Thyroid gland (tissue), 4 donors: ENCODE measurements at regions not wholly inside any gene's neighbourhood (a gene's known extent, or its start where the extent isn't known, plus 50 kb on each side); places are given as distances from the start of the nearest gene placed in this dataset.

Source experiments
- CTCF ChIP-seq, 6 experiments: fragments of 200-600 bp in 3 of 6; fragments of 450-650 bp in 3 of 6; sonication (generic) in 3 of 6; IDR thresholded peaks; one replicate each; pipeline ENCODE4 v1.5.1; 2016 to 2019; ENCODE audit warnings: antibody characterized with exemption in 6 of 6, mild to moderate bottlenecking in 2 of 6, inconsistent platforms in 1 of 6, moderate library complexity in 1 of 6
- POLR2A ChIP-seq, 2 donors: fragments of 450-650 bp; IDR thresholded peaks; one replicate each; pipeline ENCODE4 v1.6.1; 2017; ENCODE audit warnings: antibody characterized with exemption in 2 of 2, mild to moderate bottlenecking in 2 of 2, moderate library complexity in 1 of 2

GRCh38 chr6:68159433-68159832, 475.6 kb upstream of the ADGRB3 start:
- TF ChIP-seq CTCF (IDR thresholded peaks at IDR 0.05) (no peak), POLR2A (IDR thresholded peaks at IDR 0.05) (no peak)
